Stomach (tissue), 8 donors: ENCODE measurements at regions not wholly inside any gene's neighbourhood (a gene's known extent, or its start where the extent isn't known, plus 50 kb on each side); places are given as distances from the start of the nearest gene placed in this dataset.

ENCODE experiments used
- DNase-seq, 2 donors: peaks; one replicate each; pipeline versions ENCODE4 v3.0.0 to v3.0.0-alpha.2; 2013 to 2019
- H3K27ac ChIP-seq, 5 donors: fragments of 200-600 bp in 4 of 5; sonication (generic) in 4 of 5; one replicate each; pipeline ENCODE4 v1.5.1; 2013 to 2019; ENCODE audit warnings: mild to moderate bottlenecking in 1 of 5, moderate library complexity in 1 of 5
- H3K27me3 ChIP-seq, 3 donors: fragments of 200-600 bp; sonication (generic); one replicate each; pipeline ENCODE4 v1.5.1; 2017 to 2019; ENCODE audit warnings: mixed run types in 1 of 3
- H3K36me3 ChIP-seq, 4 donors: fragments of 200-600 bp; sonication (generic); 1 replicate in 3 of 4; 2 replicates in 1 of 4; pipeline ENCODE4 v1.5.1; 2016 to 2019
- H3K4me1 ChIP-seq, 4 donors: fragments of 200-600 bp; sonication (generic); one replicate each; pipeline ENCODE4 v1.5.1; 2016 to 2019
- H3K4me3 ChIP-seq, 4 donors: fragments of 200-600 bp; sonication (generic) in 3 of 4; one replicate each; pipeline ENCODE4 v1.5.1; 2016 to 2019; ENCODE audit warnings: mild to moderate bottlenecking in 1 of 4
- H3K9me3 ChIP-seq, 4 donors: fragments of 200-600 bp; sonication (generic); one replicate each; pipeline ENCODE4 v1.5.1; 2016 to 2019
- EP300 ChIP-seq: sonication (generic); formaldehyde crosslinking; IDR thresholded peaks from one replicate; pipeline ENCODE4 v1.6.1; 2017; ENCODE audit warnings: antibody characterized with exemption
- POLR2A ChIP-seq, 4 donors: fragments of 450-650 bp; IDR thresholded peaks; one replicate each; pipeline ENCODE4 v1.6.1; 2016; ENCODE audit warnings: antibody characterized with exemption in 4 of 4, control low read depth in 2 of 4, mild to moderate bottlenecking in 1 of 4, moderate library complexity in 1 of 4
- POLR2AphosphoS5 ChIP-seq, 3 donors: sonication (generic); formaldehyde crosslinking; IDR thresholded peaks; one replicate each; pipeline ENCODE4 v1.6.1; 2016; ENCODE audit warnings: antibody characterized with exemption in 3 of 3
- WGBS, 5 donors: extraction: QIAGEN DNeasy Blood & Tissue Kit in 3 of 5; methylation state at CpG; one replicate each; pipeline versions ENCODE4 v1.1.5 to v1.1.7; 2013 to 2018; 5-methylcytosine and 5-hydroxymethylcytosine counted together
- intact Hi-C: fragments of 100-400 bp; cut with DNase I; formaldehyde crosslinking; loops from one replicate; pipeline ENCODE4 v1.15.1; 2023; ENCODE audit warnings: low total_unique reads
- TF ChIP-seq, protein P1 (sequence below), 7 experiments: fragments of 450-650 bp in 4 of 7; fragments of 200-600 bp in 3 of 7; sonication (generic) in 3 of 7; IDR thresholded peaks; one replicate each; pipeline ENCODE4 v1.5.1; 2016 to 2019; ENCODE audit warnings: antibody characterized with exemption in 7 of 7, control low read depth in 2 of 7, mild to moderate bottlenecking in 1 of 7
- donor health status: healthy with polysubstance abuse.
- donor health status: Bipolar disorder and iron deficiency.
- donor health status: healthy.

DNA sequence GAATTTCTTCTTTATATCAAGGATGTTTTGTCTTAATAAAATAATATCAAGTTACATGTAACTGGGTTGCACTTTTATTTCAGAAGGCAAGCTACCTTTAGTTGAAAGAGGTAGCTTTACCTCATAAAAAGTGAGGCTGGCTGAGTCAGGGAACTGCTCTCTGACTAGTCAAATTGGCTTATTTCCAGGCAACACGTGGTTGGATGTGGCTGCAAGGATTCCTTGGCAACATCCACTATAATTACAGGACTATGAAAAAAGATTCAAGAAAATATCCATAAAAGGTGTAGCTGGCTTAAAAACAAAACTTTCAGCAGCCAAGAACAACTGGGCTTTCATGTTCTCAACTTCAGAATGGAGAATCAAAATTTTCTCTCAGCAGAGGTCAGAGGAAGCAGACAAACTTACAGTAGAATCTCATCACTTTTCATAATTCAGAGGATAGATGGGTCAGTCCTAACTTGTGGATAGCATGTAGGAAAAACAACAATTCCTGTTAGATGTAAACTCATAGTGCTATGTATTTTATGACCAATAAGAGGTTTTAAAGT lies 779.1 kb downstream of the MECOM start:
- TF ChIP-seq EP300 (no peak), POLR2AphosphoS5 (IDR thresholded peaks at IDR 0.05) (peak in 1 of 3 donors; percentile 21)
- H3K36me3 ChIP-seq: no peaks in the 10 kb centered on the region
- H3K4me3 ChIP-seq: no peak overlapping the region
- intact Hi-C loops: no loop called here
- H3K4me1 ChIP-seq: peaks cover 0 to 15% (median 7%) of the 10 kb centered on the region in 4 donors
- no peaks in the 10 kb centered on the region for H3K9me3 ChIP-seq
- no peak overlapping the region for H3K27ac ChIP-seq
- 0 to 3% (median 0%) methylated on average over 1 of the region's 1 CpG for WGBS, 5 donors
- H3K27me3 ChIP-seq: no peaks in the 10 kb centered on the region
- DNase-seq: peak; percentile 50 to 81

GRCh38 chr3:168883145-168883544 lies 780.4 kb downstream of the MECOM start:
- no peaks in the 10 kb centered on the region for H3K9me3 ChIP-seq
- no peaks in the 10 kb centered on the region for H3K36me3 ChIP-seq
- DNase-seq: no peak
- intact Hi-C loops: no loop called here
- no peak for TF ChIP-seq EP300
- TF ChIP-seq, protein P1, sequence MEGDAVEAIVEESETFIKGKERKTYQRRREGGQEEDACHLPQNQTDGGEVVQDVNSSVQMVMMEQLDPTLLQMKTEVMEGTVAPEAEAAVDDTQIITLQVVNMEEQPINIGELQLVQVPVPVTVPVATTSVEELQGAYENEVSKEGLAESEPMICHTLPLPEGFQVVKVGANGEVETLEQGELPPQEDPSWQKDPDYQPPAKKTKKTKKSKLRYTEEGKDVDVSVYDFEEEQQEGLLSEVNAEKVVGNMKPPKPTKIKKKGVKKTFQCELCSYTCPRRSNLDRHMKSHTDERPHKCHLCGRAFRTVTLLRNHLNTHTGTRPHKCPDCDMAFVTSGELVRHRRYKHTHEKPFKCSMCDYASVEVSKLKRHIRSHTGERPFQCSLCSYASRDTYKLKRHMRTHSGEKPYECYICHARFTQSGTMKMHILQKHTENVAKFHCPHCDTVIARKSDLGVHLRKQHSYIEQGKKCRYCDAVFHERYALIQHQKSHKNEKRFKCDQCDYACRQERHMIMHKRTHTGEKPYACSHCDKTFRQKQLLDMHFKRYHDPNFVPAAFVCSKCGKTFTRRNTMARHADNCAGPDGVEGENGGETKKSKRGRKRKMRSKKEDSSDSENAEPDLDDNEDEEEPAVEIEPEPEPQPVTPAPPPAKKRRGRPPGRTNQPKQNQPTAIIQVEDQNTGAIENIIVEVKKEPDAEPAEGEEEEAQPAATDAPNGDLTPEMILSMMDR (IDR thresholded peaks at IDR 0.05): no peak
- TF ChIP-seq POLR2AphosphoS5 (IDR thresholded peaks at IDR 0.05): no peak
- no peak for TF ChIP-seq POLR2A (IDR thresholded peaks at IDR 0.05)
- WGBS, 5 donors: 0 to 84% (median 55%) methylated on average over 1 of the region's 1 CpG
- peaks cover 0 to 19% (median 8%) of the 10 kb centered on the region in 4 donors for H3K4me1 ChIP-seq
- no peak overlapping the region for H3K27ac ChIP-seq
- H3K4me3 ChIP-seq: no peak overlapping the region
- no peaks in the 10 kb centered on the region for H3K27me3 ChIP-seq

DNA sequence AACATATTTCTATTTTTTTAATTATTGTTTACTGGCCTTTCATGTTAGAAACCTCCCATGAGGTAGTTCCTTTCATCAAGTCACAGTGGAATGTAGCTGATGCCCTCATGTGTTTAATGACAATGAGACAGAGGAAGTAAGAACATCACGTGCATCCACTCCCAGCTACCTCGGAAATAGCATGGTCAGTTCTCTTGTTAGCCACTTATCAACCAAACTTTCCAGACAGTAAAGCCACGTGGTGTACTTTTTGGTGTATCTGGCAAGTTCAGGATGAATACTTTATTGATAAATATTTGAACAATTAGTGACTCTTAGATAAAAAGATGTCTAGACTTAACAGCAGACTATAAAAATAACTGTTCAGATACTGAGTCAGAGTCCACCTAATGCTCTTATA lies 781.7 kb downstream of the MECOM start:
- H3K4me1 ChIP-seq: peaks cover 0 to 28% (median 8%) of the 10 kb centered on the region in 4 donors
- H3K4me3 ChIP-seq: no peak overlapping the region
- WGBS, 5 donors: 31 to 61% (median 40%) methylated on average over 3 of the region's 3 CpGs
- no peak for DNase-seq
- no peaks in the 10 kb centered on the region for H3K36me3 ChIP-seq
- intact Hi-C loops: no loop called here
- no peaks in the 10 kb centered on the region for H3K9me3 ChIP-seq
- no peaks in the 10 kb centered on the region for H3K27me3 ChIP-seq
- no peak overlapping the region for H3K27ac ChIP-seq
- no peak for TF ChIP-seq EP300
- TF ChIP-seq POLR2AphosphoS5 (IDR thresholded peaks at IDR 0.05): no peak
- TF ChIP-seq, protein P1 (IDR thresholded peaks at IDR 0.05): no peak
- no peak for TF ChIP-seq POLR2A (IDR thresholded peaks at IDR 0.05)

- H3K4me3 ChIP-seq: no peak overlapping the region
- H3K36me3 ChIP-seq: no peaks in the 10 kb centered on the region
- TF ChIP-seq, protein P1 (IDR thresholded peaks at IDR 0.05): no peak
- TF ChIP-seq POLR2A (IDR thresholded peaks at IDR 0.05): no peak
- TF ChIP-seq POLR2AphosphoS5 (IDR thresholded peaks at IDR 0.05): no peak
- TF ChIP-seq EP300: no peak
- 79 to 96% (median 90%) methylated on average over 1 of the region's 1 CpG for WGBS, 5 donors
- H3K27ac ChIP-seq: peak overlapping the region in 4 of 5 donors; percentile 7 to 71 (median 28)
- intact Hi-C loops: no loop called here
- H3K9me3 ChIP-seq: no peaks in the 10 kb centered on the region
- peaks cover 0 to 28% (median 5%) of the 10 kb centered on the region in 4 donors for H3K4me1 ChIP-seq
- DNase-seq: no peak
- no peaks in the 10 kb centered on the region for H3K27me3 ChIP-seq
These were observed 782.9 kb upstream of the GOLIM4 start for GRCh38 chr3:168878655-168879054.

DNA sequence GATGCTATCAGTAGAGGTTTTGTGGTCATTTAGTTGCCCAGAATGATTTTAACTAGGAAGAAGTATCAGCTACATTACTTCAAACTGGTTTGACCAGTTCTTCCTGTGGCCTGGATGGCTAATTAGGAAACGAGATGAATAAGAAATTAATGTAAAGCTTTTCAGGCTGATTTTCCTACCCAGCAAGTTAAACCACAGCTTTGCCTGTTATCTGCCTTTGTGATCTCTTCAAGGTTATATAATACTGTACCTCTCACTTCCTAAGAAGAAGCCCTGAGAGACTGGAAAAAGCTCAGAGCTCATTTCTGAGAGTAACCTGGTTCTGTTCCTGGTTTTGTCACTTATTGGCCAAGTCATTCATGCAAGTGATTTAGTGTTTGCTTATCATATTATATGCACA lies 782.2 kb upstream of the GOLIM4 start:
- intact Hi-C loops: no loop called here
- Histone ChIP-seq H3K27ac (peak overlapping the region in 4 of 5 donors; percentile 7 to 71 (median 28)), H3K27me3 (no peaks in the 10 kb centered on the region), H3K4me3 (no peak overlapping the region), H3K4me1 (peaks cover 0 to 34% (median 5%) of the 10 kb centered on the region in 4 donors), H3K36me3 (no peaks in the 10 kb centered on the region), H3K9me3 (no peaks in the 10 kb centered on the region)
- peak; percentile 33 to 82 for DNase-seq
- TF ChIP-seq POLR2AphosphoS5 (IDR thresholded peaks at IDR 0.05): peak in 2 of 3 donors; percentile 20 to 22
- TF ChIP-seq EP300: no peak
- WGBS, 5 donors: 18 to 22% (median 19%) methylated on average over 1 of the region's 1 CpG
